ENCODE measurements at regions not wholly inside any gene's neighbourhood (a gene's known extent, or its start where the extent isn't known, plus 50 kb on each side); places are given as distances from the start of the nearest gene placed in this dataset.
A peak's percentile ranks its signal among the peaks of the same experiment; 100 is the strongest.
"Not testable (repeated sequence)": the region's sequence is repeated elsewhere in the genome, so short reads cannot be mapped to it uniquely, and the experiment has no call there.

DNA sequence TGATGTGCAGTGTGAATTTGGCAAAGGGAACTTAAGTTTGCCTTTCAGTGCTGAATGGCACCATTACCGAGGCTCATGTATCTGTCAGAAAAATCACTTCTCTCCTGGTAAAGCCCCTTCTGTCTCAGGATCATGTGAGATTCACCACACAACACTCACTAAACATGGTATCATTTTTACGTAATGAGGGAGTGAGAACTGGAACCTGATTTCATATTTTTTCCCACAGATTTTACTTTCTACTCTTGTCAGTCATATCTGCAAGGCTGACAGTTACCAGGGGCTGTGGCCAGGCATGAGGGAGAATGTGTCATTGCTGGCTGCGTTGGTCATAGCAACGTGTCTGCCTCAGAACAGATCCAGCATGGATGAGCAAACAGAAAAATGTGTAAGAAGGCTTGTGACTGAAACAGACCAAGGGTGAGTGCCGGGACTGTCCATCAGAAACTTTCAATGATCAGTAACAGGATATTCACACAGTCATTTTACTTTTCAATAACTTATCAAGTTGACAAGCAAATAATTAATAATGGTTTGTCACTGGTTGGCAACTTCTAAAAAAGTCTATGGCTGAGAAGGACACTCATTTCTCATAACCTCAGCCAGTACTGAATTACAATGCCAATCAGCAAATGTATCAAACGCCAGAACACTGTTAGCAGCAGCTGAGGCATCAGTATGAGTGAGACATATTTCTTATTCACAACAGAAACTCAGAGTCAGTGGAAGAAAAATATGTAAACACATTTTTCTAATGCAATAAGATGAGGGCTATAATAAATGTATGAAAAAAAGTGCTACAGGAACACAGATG is 100.5 kb downstream of the CDC42EP3 start:
- peak in 1 of 2 donors; percentile 61 for DNase-seq (ENCODE audit: low read depth in 2 of 2)

- DNase-seq (ENCODE audit: low read depth in 2 of 2) = no peak
Observed at GRCh38 chr2:37571587-37572136, 99.8 kb downstream of the CDC42EP3 start.

DNA sequence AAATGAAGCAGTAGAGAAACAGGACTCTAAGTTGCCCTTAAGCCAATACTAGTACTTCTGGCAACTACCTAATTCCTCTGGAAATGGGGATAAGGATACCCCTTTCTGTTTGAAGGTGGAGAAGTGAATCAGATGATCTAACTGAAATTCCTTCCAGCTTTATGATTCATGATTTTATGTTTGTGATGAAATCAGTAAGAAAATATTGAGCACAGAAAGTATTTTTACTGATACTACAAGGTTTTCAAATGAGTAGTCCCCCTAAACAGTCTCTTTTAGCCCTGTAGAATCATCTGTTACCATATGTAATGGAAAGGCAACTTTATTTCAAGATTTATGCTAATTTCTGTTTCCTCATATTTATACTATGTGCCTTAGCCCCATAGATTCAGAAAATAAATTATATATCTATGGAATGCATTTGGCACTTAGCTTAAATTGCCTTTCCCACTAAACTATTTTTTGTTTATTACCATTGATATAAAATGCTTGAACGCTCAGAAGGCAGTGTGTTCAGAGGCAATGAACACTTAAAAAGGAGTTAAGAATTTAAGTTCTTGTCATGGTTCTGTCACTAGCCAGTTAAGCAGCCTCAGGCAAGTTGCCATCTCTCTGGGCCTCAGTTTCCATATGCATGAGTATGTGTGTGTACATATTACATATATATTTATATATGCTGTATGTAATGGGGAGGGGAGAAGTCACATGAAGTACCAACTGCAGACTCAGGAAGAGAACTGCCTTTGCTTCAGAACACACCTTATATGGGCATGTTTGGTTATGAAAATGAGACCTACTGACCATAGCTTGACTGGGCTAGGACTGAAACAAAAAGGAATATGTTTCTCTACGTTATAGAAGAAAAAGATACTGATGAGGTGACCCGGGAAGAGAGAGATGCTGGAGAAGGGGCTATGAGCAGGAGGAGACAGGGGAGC is 97.7 kb downstream of the CDC42EP3 start:
- DNase-seq (ENCODE audit: low read depth in 2 of 2) = no peak

GRCh38 chr2:37575780-37576179 is 95.7 kb downstream of the CDC42EP3 start:
- DNase-seq (ENCODE audit: low read depth in 2 of 2) = no peak

- DNase-seq (ENCODE audit: low read depth in 2 of 2) = not testable (repeated sequence)
Observed at GRCh38 chr2:37576194-37576593, 95.2 kb downstream of the CDC42EP3 start.

DNA sequence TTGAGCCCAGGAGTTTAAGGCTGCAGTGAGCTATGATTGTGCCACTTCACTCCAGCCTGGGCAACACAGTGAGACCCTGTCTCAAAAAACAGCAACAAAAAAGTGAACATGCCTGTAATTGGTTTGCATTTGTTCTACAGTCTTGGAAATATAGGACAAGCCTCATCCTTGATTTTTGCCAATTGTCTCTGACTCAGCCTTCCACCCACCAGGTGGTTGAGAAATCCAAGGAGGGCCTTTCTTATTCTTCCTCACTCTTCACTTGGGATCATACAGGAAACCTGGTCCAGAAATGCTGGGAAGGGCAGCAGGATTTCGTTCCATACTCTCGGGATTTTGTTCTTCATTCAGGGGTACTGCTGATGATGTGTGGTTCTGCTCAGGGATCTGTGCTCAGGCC is 94.6 kb downstream of the CDC42EP3 start:
- no peak for DNase-seq (ENCODE audit: low read depth in 2 of 2)

GRCh38 chr2:37579192-37579713 is 92.2 kb downstream of the CDC42EP3 start:
- DNase-seq (ENCODE audit: low read depth in 2 of 2) = no peak

DNA sequence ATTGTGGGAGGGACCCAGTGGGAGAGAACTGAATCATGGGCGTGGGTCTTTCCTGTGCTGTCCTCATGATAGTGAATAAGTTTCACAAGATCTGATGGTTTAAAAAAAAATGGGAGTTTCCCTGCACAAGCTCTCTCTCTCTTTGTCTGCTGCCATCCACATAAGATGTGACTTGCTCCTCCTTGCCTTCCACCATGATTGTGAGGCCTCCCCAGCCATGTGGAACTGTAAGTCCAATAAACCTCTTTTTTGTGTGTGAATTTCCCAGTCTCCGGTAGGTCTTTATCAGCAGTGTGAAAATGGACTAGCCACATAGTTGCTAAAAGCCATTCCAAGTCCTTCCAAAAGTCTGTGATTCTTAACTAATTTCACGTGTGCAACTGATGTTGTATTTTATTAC is 91.5 kb downstream of the CDC42EP3 start:
- DNase-seq (ENCODE audit: low read depth in 2 of 2) = not testable (repeated sequence)

GRCh38 chr2:37581433-37581832 is 90.0 kb downstream of the CDC42EP3 start:
- no peak for DNase-seq (ENCODE audit: low read depth in 2 of 2)

- no peak for DNase-seq (ENCODE audit: low read depth in 2 of 2)
Observed at GRCh38 chr2:37582481-37583220, 88.8 kb downstream of the CDC42EP3 start.

- DNase-seq (ENCODE audit: low read depth in 2 of 2) = no peak
Observed at GRCh38 chr2:37583402-37583801, 88.0 kb downstream of the CDC42EP3 start.

DNA sequence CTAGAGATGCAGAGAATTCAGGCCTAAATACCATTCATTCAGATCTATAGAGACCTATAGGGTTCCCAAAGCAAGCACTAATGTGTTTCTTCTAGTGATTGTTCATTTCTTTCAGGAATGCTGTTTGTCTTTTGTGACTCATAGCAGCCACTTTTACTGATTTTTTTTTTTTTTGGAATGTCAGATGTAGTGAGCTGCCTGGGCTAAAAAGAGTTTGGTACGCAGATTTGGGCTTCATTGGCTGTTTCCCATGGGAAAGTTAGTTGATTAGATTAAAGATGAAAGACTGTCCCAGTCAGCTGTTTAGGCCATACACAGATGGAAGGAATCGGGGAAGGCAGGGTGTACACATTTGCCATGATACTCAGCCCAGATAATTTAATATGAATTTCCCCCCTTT is 87.6 kb downstream of the CDC42EP3 start:
- no peak for DNase-seq (ENCODE audit: low read depth in 2 of 2)

GRCh38 chr2:37585295-37585908 is 86.0 kb downstream of the CDC42EP3 start:
- DNase-seq (ENCODE audit: low read depth in 2 of 2) = peak in 1 of 2 donors; percentile 16

DNA sequence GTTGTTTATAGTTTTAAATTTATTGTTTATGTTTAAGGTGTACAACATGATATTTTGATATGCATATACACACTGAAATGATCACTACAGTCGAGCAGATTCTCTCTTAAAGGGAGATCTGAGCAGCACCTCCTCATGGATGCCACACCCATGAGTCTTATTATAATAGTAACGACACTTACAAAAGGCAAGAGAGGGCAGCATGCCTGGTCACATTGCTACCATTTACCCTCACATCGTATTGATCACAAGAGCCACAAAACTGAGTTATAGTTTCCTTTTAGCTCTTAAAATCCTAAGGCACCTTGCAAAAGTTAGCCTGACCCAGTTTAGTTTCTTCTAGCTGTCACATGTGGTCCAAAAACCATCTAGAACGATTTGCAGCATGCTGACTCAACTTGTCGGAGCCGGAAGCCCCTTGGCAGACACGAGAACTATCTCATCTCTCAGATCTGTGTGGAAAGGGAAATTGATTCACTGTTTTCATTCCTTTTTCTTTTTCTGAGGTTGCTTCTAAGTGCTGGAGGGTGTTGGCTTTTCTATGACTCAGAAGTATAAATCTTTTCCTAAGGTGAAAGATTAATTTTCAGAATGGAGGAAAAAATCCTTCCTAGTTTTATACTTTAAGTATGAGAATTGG is 85.3 kb downstream of the CDC42EP3 start:
- peak; percentile 35 to 46 for DNase-seq (ENCODE audit: low read depth in 2 of 2)

- DNase-seq (ENCODE audit: low read depth in 2 of 2) = no peak
Observed at GRCh38 chr2:37586663-37587317, 84.7 kb downstream of the CDC42EP3 start.

GRCh38 chr2:37587817-37588216 is 83.6 kb downstream of the CDC42EP3 start:
- no peak for DNase-seq (ENCODE audit: low read depth in 2 of 2)

DNA sequence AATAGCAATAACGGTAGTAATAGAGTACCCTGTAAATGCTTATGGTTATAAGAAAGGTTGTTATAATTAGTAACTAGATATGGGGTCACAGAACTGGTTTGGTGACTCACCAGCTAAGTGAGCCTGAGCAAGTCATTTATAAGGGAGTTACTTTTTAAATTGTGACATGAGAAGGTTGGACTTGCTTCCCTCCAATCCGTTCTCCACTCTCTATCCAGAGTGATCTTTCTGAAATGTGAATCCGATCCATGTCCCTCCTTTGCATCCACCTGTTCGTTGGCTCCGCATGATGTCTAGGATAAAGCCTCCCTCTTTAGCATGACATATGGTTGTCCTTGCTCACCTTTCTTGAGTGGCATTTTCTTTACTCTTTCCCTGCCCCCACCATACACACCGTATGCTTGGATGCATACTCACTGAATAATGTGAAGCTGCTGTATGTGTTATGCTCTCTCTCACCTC is 83.1 kb downstream of the CDC42EP3 start:
- DNase-seq (ENCODE audit: low read depth in 2 of 2) = no peak

DNA sequence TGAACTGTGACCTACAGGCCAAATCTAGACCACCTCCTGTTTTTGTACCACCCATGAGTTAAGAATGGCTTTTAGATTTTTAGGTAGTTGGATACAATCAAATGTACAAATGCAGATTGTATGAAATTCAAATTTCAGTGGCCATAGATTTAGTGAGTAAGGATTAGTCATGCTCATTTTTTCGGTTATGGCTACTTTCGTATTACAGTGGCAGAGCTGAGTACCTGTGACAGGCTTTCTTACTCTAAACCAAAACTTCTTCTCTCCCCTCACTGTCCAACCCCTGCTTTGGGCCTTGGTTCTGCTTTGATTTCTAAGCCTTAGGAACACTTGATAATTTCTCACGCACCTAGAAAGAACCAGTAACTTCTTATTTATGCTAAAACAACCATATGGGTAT is 82.1 kb downstream of the CDC42EP3 start:
- DNase-seq (ENCODE audit: low read depth in 2 of 2) = no peak

- no peak for DNase-seq (ENCODE audit: low read depth in 2 of 2)
Observed at GRCh38 chr2:37590119-37590571, 81.3 kb downstream of the CDC42EP3 start.

All from stimulated activated CD8-positive, alpha-beta memory T cell treated with anti-CD3 and anti-CD28 coated beads, Interleukin-2, amount 100 ng/mL, for 48 hours (primary cell).